OCI-LY3 (cell line): ENCODE measurements at regions not wholly inside any gene's neighbourhood (a gene's known extent, or its start where the extent isn't known, plus 50 kb on each side); places are given as distances from the start of the nearest gene placed in this dataset.

Source experiments
- CTCF ChIP-seq: fragments of 200-600, 300-600 bp; sonication (generic); IDR thresholded peaks from 2 replicates; pipeline ENCODE4 v1.5.1; 2014; ENCODE audit warnings: antibody characterized with exemption, low read length, low read depth
- EZH2phosphoT487 ChIP-seq: fragments of 200-600 bp; shearing (Covaris generic); IDR thresholded peaks from 2 replicates; pipeline ENCODE4 v1.6.1; 2018; ENCODE audit warnings: antibody characterized with exemption, mixed run types, low read depth

GRCh38 chr17:55909776-55910175 is 158.9 kb downstream of the PCTP start:
- no peak for TF ChIP-seq CTCF
- no peak for TF ChIP-seq EZH2phosphoT487
